OCI-LY1 (cell line): ENCODE measurements at regions not wholly inside any gene's neighbourhood (a gene's known extent, or its start where the extent isn't known, plus 50 kb on each side); places are given as distances from the start of the nearest gene placed in this dataset.

Experiments
- H2AFZ ChIP-seq: fragments of 200-600 bp; sonication (generic), shearing (Covaris generic); 2 replicates; pipeline ENCODE4 v1.6.0; 2014; ENCODE audit warnings: antibody characterized with exemption, mild to moderate bottlenecking, low read length
- H3F3A ChIP-seq: fragments of 200-600 bp; sonication (generic), shearing (Covaris generic); 2 replicates; pipeline ENCODE4 v1.6.0; 2014; ENCODE audit warnings: mild to moderate bottlenecking, antibody characterized with exemption, low read length, moderate library complexity; ENCODE audit not compliant: insufficient read depth
- H3K27ac ChIP-seq: fragments of 200-600 bp; sonication (generic); 2 replicates; pipeline ENCODE4 v1.5.1; 2014; ENCODE audit warnings: low read length, mixed run types, mild to moderate bottlenecking, low read depth; ENCODE audit not compliant: poor library complexity, severe bottlenecking
- H3K27me3 ChIP-seq: fragments of 200-600 bp; sonication (generic); 2 replicates; pipeline ENCODE4 v1.6.0; 2014; ENCODE audit warnings: antibody characterized with exemption, mild to moderate bottlenecking, low read length, moderate library complexity; ENCODE audit not compliant: insufficient read depth
- H3K36me3 ChIP-seq: fragments of 200-600 bp; sonication (generic); 2 replicates; pipeline ENCODE4 v1.6.1; 2014; ENCODE audit warnings: mild to moderate bottlenecking, antibody characterized with exemption, low read length, moderate library complexity, mixed read lengths; ENCODE audit not compliant: insufficient read depth
- H3K4me1 ChIP-seq: fragments of 200-600 bp; sonication (generic); 2 replicates; pipeline ENCODE4 v1.5.1; 2014; ENCODE audit warnings: mild to moderate bottlenecking, low read length, moderate library complexity; ENCODE audit not compliant: insufficient read depth, severe bottlenecking
- H3K4me2 ChIP-seq: fragments of 200-600 bp; sonication (generic), shearing (Covaris generic); 2 replicates; pipeline ENCODE4 v1.6.1; 2014; ENCODE audit warnings: low read length
- H3K4me3 ChIP-seq: fragments of 200-600 bp; sonication (generic); 2 replicates; pipeline ENCODE4 v1.5.1; 2014; ENCODE audit warnings: low read length, low read depth, mild to moderate bottlenecking, mixed read lengths; ENCODE audit not compliant: poor library complexity, severe bottlenecking
- H3K79me2 ChIP-seq: fragments of 200-600 bp; shearing (Covaris generic); 2 replicates; pipeline ENCODE4 v1.6.1; 2016; ENCODE audit warnings: mixed run types, low read length, mixed read lengths; ENCODE audit not compliant: insufficient read depth
- H3K9ac ChIP-seq: fragments of 200-600 bp; sonication (generic), shearing (Covaris generic); 2 replicates; pipeline ENCODE4 v1.6.1; 2014; ENCODE audit warnings: mild to moderate bottlenecking, low read length, mixed read lengths
- H3K9me2 ChIP-seq: fragments of 200-600 bp; sonication (generic), shearing (Covaris generic); 2 replicates; pipeline ENCODE4 v1.6.1; 2014; ENCODE audit warnings: low read depth, mild to moderate bottlenecking, low read length, mixed read lengths
- H3K9me3 ChIP-seq: fragments of 200-600 bp; shearing (Covaris generic); 2 replicates; pipeline ENCODE4 v1.6.1; 2014; ENCODE audit warnings: low read length, mixed read lengths
- H4K20me1 ChIP-seq: fragments of 200-600 bp; sonication (generic), shearing (Covaris generic); 2 replicates; pipeline ENCODE4 v1.6.0; 2016; ENCODE audit warnings: mild to moderate bottlenecking, low read length; ENCODE audit not compliant: insufficient read depth
- CTCF ChIP-seq: fragments of 200-600 bp; sonication (generic), shearing (Covaris generic); IDR thresholded peaks from 2 replicates; pipeline ENCODE4 v1.5.1; 2017; ENCODE audit warnings: mild to moderate bottlenecking, antibody characterized with exemption, low read length, moderate library complexity, mixed read lengths
- EZH2 ChIP-seq: fragments of 200-600 bp; sonication (generic), shearing (Covaris generic); IDR thresholded peaks from 2 replicates; pipeline ENCODE4 v1.8.0; 2017; ENCODE audit warnings: borderline replicate concordance, mixed run types, mild to moderate bottlenecking, antibody characterized with exemption, low read length, moderate library complexity, mixed read lengths

GRCh38 chr13:33891196-33891742 is 73.3 kb downstream of the RFC3 start:
- Histone ChIP-seq H3K79me2 (no peaks in the 10 kb centered on the region), H3K4me1 (no peaks in the 10 kb centered on the region), H3K4me2 (no peak overlapping the region), H3K27ac (no peak overlapping the region), H3K9me2 (no peaks in the 10 kb centered on the region), H4K20me1 (no peaks in the 10 kb centered on the region), H3K9ac (no peak overlapping the region), H3K4me3 (no peak overlapping the region), H3F3A (no peaks in the 10 kb centered on the region), H3K9me3 (no peaks in the 10 kb centered on the region), H2AFZ (no peak overlapping the region), H3K27me3 (no peaks in the 10 kb centered on the region), H3K36me3 (peaks cover 15% of the 10 kb centered on the region)
- no peak for TF ChIP-seq CTCF
- no peak for TF ChIP-seq EZH2

GRCh38 chr13:33893559-33893958 is 75.6 kb downstream of the RFC3 start:
- H3F3A ChIP-seq: no peaks in the 10 kb centered on the region
- H2AFZ ChIP-seq: no peak overlapping the region
- peaks cover 15% of the 10 kb centered on the region for H3K36me3 ChIP-seq
- no peaks in the 10 kb centered on the region for H3K79me2 ChIP-seq
- no peak overlapping the region for H3K9ac ChIP-seq
- no peaks in the 10 kb centered on the region for H3K9me3 ChIP-seq
- H3K4me3 ChIP-seq: no peak overlapping the region
- H3K4me1 ChIP-seq: no peaks in the 10 kb centered on the region
- no peaks in the 10 kb centered on the region for H3K27me3 ChIP-seq
- TF ChIP-seq EZH2 (no peak), CTCF (no peak)
- no peaks in the 10 kb centered on the region for H4K20me1 ChIP-seq
- no peak overlapping the region for H3K27ac ChIP-seq
- H3K4me2 ChIP-seq: no peak overlapping the region
- H3K9me2 ChIP-seq: no peaks in the 10 kb centered on the region

- Histone ChIP-seq H3K4me2 (no peak overlapping the region), H3K4me1 (no peaks in the 10 kb centered on the region), H3K9me2 (no peaks in the 10 kb centered on the region), H3K27me3 (no peaks in the 10 kb centered on the region), H4K20me1 (no peaks in the 10 kb centered on the region), H3K4me3 (no peak overlapping the region), H3K9ac (no peak overlapping the region), H3K9me3 (no peaks in the 10 kb centered on the region), H3K79me2 (no peaks in the 10 kb centered on the region), H2AFZ (no peak overlapping the region), H3K36me3 (no peaks in the 10 kb centered on the region), H3K27ac (no peak overlapping the region), H3F3A (no peaks in the 10 kb centered on the region)
- TF ChIP-seq CTCF: no peak
- TF ChIP-seq EZH2: no peak
These were observed 86.5 kb downstream of the RFC3 start for GRCh38 chr13:33904431-33904830.
